ENCODE measurements at regions not wholly inside any gene's neighbourhood (a gene's known extent, or its start where the extent isn't known, plus 50 kb on each side); places are given as distances from the start of the nearest gene placed in this dataset.

- 0 out of 2 replicates have a peak, but pooled peaks have one; percentile 10 for TF ChIP-seq ZFP3 (CRISPR knock-in tag; IDR thresholded peaks at IDR 0.05)
- TF ChIP-seq CSDC2 (CRISPR knock-in tag; IDR thresholded peaks at IDR 0.05): no peak
- no peak for TF ChIP-seq CREB5 (CRISPR knock-in tag; IDR thresholded peaks at IDR 0.05; ENCODE audit: low read depth)
- 0 out of 2 replicates have a peak, but pooled peaks have one; percentile 4 for TF ChIP-seq ZC3H10 (CRISPR knock-in tag; IDR thresholded peaks at IDR 0.05)
- peak; percentile 96 for TF ChIP-seq ISL1 (CRISPR knock-in tag; IDR thresholded peaks at IDR 0.05)
- no peak for TF ChIP-seq TSHZ2 (CRISPR knock-in tag; IDR thresholded peaks at IDR 0.05)
- no peak for TF ChIP-seq ESRRG (CRISPR knock-in tag; IDR thresholded peaks at IDR 0.05)
- peak; percentile 96 for ATAC-seq
Observed at GRCh38 chr3:177478170-177478867, 281.0 kb upstream of the TBL1XR1 start.

- ATAC-seq: no peak
- TF ChIP-seq ZFP3 (CRISPR knock-in tag; IDR thresholded peaks at IDR 0.05) (no peak), ZC3H10 (CRISPR knock-in tag; IDR thresholded peaks at IDR 0.05) (no peak), ISL1 (CRISPR knock-in tag; IDR thresholded peaks at IDR 0.05) (no peak), ARNTL (CRISPR knock-in tag; IDR thresholded peaks at IDR 0.05; ENCODE audit: borderline replicate concordance, low read depth) (no peak), GLIS3 (CRISPR knock-in tag; IDR thresholded peaks at IDR 0.05) (no peak), SNAI2 (CRISPR knock-in tag; IDR thresholded peaks at IDR 0.05) (no peak), TCF4 (CRISPR knock-in tag; IDR thresholded peaks at IDR 0.05; ENCODE audit: borderline replicate concordance) (no peak), BACH2 (CRISPR knock-in tag; IDR thresholded peaks at IDR 0.05; ENCODE audit: borderline replicate concordance) (no peak), PPARA (CRISPR knock-in tag; IDR thresholded peaks at IDR 0.05; ENCODE audit: borderline replicate concordance) (no peak), ZNF8 (CRISPR knock-in tag; IDR thresholded peaks at IDR 0.05) (no peak), CREB5 (CRISPR knock-in tag; IDR thresholded peaks at IDR 0.05; ENCODE audit: low read depth) (no peak), CSDC2 (CRISPR knock-in tag; IDR thresholded peaks at IDR 0.05) (no peak), ESRRG (CRISPR knock-in tag; IDR thresholded peaks at IDR 0.05) (no peak), CSRNP3 (CRISPR knock-in tag; IDR thresholded peaks at IDR 0.05) (no peak), ZNF70 (CRISPR knock-in tag; IDR thresholded peaks at IDR 0.05) (no peak), PATZ1 (CRISPR knock-in tag; IDR thresholded peaks at IDR 0.05; ENCODE audit: borderline replicate concordance) (no peak), TOX (CRISPR knock-in tag; IDR thresholded peaks at IDR 0.05; ENCODE audit: borderline replicate concordance) (no peak), POU6F1 (CRISPR knock-in tag; IDR thresholded peaks at IDR 0.05; ENCODE audit: borderline replicate concordance, low read depth) (no peak), ZNF565 (CRISPR knock-in tag; conservative IDR thresholded peaks at IDR 0.05; ENCODE audit: low read depth) (no peak)
Observed at GRCh38 chr3:177479630-177480029, 282.3 kb upstream of the TBL1XR1 start.

Data from SK-N-SH treated with all-trans-retinoic acid at 6 μM for 48 hours (cell line).